NT2/D1 (cell line): ENCODE measurements at regions not wholly inside any gene's neighbourhood (a gene's known extent, or its start where the extent isn't known, plus 50 kb on each side); places are given as distances from the start of the nearest gene placed in this dataset.

Experiments used
- YY1 ChIP-seq: IDR thresholded peaks from 2 replicates; pipeline ENCODE4 v1.6.1; 2011; ENCODE audit not compliant: insufficient read length, insufficient read depth
- ZNF274 ChIP-seq: IDR thresholded peaks from 2 replicates; pipeline ENCODE4 v1.6.1; 2011; ENCODE audit warnings: mild to moderate bottlenecking, low read depth, low read length

- TF ChIP-seq ZNF274 (no peak), YY1 (no peak)
These were observed 725.0 kb upstream of the FLRT2 start for GRCh38 chr14:84804895-84805294.
